ENCODE measurements at regions not wholly inside any gene's neighbourhood (a gene's known extent, or its start where the extent isn't known, plus 50 kb on each side); places are given as distances from the start of the nearest gene placed in this dataset.
"Not testable (repeated sequence)": the region's sequence is repeated elsewhere in the genome, so short reads cannot be mapped to it uniquely, and the experiment has no call there.

DNA sequence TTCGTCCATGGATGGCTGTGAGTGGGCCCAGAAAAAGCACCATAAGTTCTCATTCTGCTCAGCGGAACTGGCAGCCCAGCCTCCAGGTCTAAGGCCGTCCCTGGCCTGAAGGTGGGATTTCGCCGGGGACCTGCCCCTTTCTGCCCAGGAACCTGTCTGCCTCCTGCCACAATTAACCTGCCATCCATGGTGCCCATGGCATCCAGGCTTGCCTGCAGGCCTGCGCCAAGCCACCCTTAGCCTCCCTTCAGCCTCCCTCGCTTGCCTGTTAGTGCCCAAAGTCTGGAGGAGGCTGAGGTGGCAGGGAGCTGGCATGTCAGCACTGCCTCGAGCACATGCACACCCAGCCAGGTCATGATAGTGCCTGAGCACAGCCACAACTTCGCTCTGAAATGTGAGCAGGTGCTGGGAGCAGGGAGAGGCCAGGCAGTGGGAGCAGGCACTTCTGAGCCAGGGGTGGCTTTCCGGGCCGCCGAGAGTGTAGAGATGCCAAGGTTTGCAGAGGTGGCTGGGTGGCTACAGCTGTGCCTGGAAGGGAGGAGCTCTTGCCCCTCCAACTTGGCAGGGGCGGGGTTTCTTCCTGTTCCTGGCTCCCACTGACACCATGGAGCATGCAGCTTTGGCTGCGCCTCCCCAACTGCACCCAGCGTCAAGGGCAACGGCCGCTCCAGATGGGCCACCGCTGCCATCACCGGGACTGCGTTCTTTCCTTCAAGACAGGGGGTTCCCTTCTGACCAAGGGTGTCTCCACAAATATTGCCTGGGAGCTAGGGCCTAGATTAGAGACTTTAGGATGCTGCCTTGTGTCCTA lies 648.9 kb upstream of the VRK2 start:
- Histone ChIP-seq H3K9ac (ENCODE audit: low read length) (no peak overlapping the region), H3K27me3 (ENCODE audit: control insufficient read depth, insufficient read depth, low read length) (no peaks in the 10 kb centered on the region), H3K36me3 (ENCODE audit: control insufficient read depth, insufficient read depth, low read length) (no peaks in the 10 kb centered on the region), H3K4me3 (ENCODE audit: low read length) (no peak overlapping the region), H3K4me1 (ENCODE audit: control insufficient read depth, insufficient read depth, low read length) (no peaks in the 10 kb centered on the region), H3K9me3 (ENCODE audit: control insufficient read depth, low read length) (no peaks in the 10 kb centered on the region)

DNA sequence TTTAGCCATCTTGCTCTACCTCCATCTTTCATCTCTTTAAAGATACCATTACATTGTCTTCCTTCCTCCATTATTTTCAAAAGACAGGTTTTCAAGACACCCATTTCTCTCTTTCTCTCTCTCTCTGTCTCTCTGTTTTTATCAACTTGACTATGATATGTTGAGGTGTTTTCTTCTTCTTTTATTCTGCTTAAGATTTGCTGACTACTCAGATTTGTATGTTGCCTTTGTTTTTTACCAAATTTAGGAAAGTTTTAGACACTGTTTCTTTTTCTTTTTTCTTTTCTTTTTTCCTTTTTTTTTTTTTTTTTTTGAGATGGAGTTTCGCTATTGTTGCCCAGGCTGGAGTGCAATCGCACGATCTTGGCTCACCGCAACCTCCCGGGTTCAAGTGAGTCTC lies 647.5 kb upstream of the VRK2 start:
- no peaks in the 10 kb centered on the region for H3K9me3 ChIP-seq (ENCODE audit: control insufficient read depth, low read length)
- no peaks in the 10 kb centered on the region for H3K27me3 ChIP-seq (ENCODE audit: control insufficient read depth, insufficient read depth, low read length)
- no peak overlapping the region for H3K4me3 ChIP-seq (ENCODE audit: low read length)
- no peak overlapping the region for H3K9ac ChIP-seq (ENCODE audit: low read length)
- H3K4me1 ChIP-seq (ENCODE audit: control insufficient read depth, insufficient read depth, low read length): no peaks in the 10 kb centered on the region
- no peaks in the 10 kb centered on the region for H3K36me3 ChIP-seq (ENCODE audit: control insufficient read depth, insufficient read depth, low read length)

- no peak overlapping the region for H3K4me3 ChIP-seq (ENCODE audit: low read length)
- no peak overlapping the region for H3K9ac ChIP-seq (ENCODE audit: low read length)
- no peaks in the 10 kb centered on the region for H3K4me1 ChIP-seq (ENCODE audit: control insufficient read depth, insufficient read depth, low read length)
- H3K9me3 ChIP-seq (ENCODE audit: control insufficient read depth, low read length): no peaks in the 10 kb centered on the region
- no peaks in the 10 kb centered on the region for H3K36me3 ChIP-seq (ENCODE audit: control insufficient read depth, insufficient read depth, low read length)
- no peaks in the 10 kb centered on the region for H3K27me3 ChIP-seq (ENCODE audit: control insufficient read depth, insufficient read depth, low read length)
Measured at GRCh38 chr2:57402096-57402495, 644.5 kb upstream of the VRK2 start.

GRCh38 chr2:57402755-57403154 lies 643.9 kb upstream of the VRK2 start:
- Histone ChIP-seq H3K9ac (ENCODE audit: low read length) (no peak overlapping the region), H3K4me1 (ENCODE audit: control insufficient read depth, insufficient read depth, low read length) (no peaks in the 10 kb centered on the region), H3K27me3 (ENCODE audit: control insufficient read depth, insufficient read depth, low read length) (no peaks in the 10 kb centered on the region), H3K9me3 (ENCODE audit: control insufficient read depth, low read length) (no peaks in the 10 kb centered on the region), H3K4me3 (ENCODE audit: low read length) (no peak overlapping the region), H3K36me3 (ENCODE audit: control insufficient read depth, insufficient read depth, low read length) (no peaks in the 10 kb centered on the region)

GRCh38 chr2:57407772-57408201 lies 638.8 kb upstream of the VRK2 start:
- no peaks in the 10 kb centered on the region for H3K4me1 ChIP-seq (ENCODE audit: control insufficient read depth, insufficient read depth, low read length)
- no peaks in the 10 kb centered on the region for H3K36me3 ChIP-seq (ENCODE audit: control insufficient read depth, insufficient read depth, low read length)
- H3K9me3 ChIP-seq (ENCODE audit: control insufficient read depth, low read length): no peaks in the 10 kb centered on the region
- H3K27me3 ChIP-seq (ENCODE audit: control insufficient read depth, insufficient read depth, low read length): no peaks in the 10 kb centered on the region
- H3K4me3 ChIP-seq (ENCODE audit: low read length): no peak overlapping the region
- no peak overlapping the region for H3K9ac ChIP-seq (ENCODE audit: low read length)

DNA sequence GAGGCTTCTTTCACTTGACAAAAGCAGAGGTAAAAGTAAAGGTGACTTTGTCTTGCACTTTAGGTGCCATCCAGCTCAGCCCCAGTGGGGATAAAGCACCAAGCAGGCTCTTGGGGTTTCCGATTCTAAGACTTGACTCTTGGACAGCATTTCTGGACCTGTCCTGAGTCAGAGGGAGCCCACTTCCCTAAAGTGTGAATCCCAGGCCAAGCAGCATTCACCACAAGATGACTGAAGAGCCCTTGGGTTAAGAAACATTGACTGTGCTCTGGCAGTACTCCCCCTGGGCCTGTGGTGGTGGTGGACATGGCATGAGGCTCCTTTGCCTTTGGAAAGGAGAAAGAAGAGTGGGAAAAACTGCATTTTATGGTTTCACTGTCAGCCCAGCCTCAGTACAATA lies 638.0 kb upstream of the VRK2 start:
- H3K36me3 ChIP-seq (ENCODE audit: control insufficient read depth, insufficient read depth, low read length): no peaks in the 10 kb centered on the region
- H3K27me3 ChIP-seq (ENCODE audit: control insufficient read depth, insufficient read depth, low read length): no peaks in the 10 kb centered on the region
- no peaks in the 10 kb centered on the region for H3K9me3 ChIP-seq (ENCODE audit: control insufficient read depth, low read length)
- no peak overlapping the region for H3K9ac ChIP-seq (ENCODE audit: low read length)
- no peaks in the 10 kb centered on the region for H3K4me1 ChIP-seq (ENCODE audit: control insufficient read depth, insufficient read depth, low read length)
- no peak overlapping the region for H3K4me3 ChIP-seq (ENCODE audit: low read length)

DNA sequence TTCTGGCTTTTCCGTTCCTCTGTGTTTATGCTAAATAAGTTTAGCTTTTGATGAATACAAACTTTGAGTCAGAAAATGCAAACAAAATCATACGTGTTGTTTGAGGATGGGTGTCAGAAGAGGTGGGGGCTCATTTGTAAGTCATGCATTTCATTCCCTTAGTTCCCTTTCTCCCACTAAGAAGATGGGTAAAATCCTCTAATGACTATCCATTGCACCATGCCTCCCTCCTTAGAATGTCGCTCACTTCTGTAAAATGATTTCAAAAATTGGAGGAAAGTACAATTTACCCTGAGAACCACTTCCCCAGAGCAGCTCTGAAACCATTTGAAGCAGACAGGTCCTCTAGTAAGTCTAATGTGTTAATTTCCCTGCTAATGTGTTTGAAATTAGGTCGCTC lies 629.6 kb upstream of the VRK2 start:
- H3K9ac ChIP-seq (ENCODE audit: low read length): no peak overlapping the region
- H3K36me3 ChIP-seq (ENCODE audit: control insufficient read depth, insufficient read depth, low read length): no peaks in the 10 kb centered on the region
- no peaks in the 10 kb centered on the region for H3K27me3 ChIP-seq (ENCODE audit: control insufficient read depth, insufficient read depth, low read length)
- no peak overlapping the region for H3K4me3 ChIP-seq (ENCODE audit: low read length)
- no peaks in the 10 kb centered on the region for H3K9me3 ChIP-seq (ENCODE audit: control insufficient read depth, low read length)
- no peaks in the 10 kb centered on the region for H3K4me1 ChIP-seq (ENCODE audit: control insufficient read depth, insufficient read depth, low read length)

DNA sequence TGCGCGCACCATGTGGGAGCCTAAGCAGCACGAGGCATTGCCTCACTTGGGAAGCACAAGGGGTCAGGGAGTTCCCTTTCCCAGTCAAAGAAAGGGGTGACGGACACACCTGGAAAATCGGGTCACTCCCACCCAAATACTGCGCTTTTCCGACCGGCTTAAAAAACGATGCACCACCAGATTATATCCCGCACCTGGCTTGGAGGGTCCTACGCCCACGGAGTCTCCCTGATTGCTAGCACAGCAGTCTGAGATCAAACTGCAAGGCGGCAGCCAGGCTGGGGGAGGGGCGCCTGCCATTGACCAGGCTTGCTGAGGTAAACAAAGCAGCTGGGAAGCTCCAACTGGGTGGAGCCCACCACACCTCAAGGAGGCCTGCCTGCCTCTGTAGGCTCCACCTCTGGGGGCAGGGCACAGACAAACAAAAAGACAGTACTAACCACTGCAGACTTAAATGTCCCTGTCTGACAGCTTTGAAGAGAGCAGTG lies 627.7 kb upstream of the VRK2 start:
- not testable (repeated sequence) for H3K4me3 ChIP-seq (ENCODE audit: low read length); H3K9ac ChIP-seq (ENCODE audit: low read length); H3K36me3 ChIP-seq (ENCODE audit: control insufficient read depth, insufficient read depth, low read length); H3K27me3 ChIP-seq (ENCODE audit: control insufficient read depth, insufficient read depth, low read length); H3K9me3 ChIP-seq (ENCODE audit: control insufficient read depth, low read length); H3K4me1 ChIP-seq (ENCODE audit: control insufficient read depth, insufficient read depth, low read length)

DNA sequence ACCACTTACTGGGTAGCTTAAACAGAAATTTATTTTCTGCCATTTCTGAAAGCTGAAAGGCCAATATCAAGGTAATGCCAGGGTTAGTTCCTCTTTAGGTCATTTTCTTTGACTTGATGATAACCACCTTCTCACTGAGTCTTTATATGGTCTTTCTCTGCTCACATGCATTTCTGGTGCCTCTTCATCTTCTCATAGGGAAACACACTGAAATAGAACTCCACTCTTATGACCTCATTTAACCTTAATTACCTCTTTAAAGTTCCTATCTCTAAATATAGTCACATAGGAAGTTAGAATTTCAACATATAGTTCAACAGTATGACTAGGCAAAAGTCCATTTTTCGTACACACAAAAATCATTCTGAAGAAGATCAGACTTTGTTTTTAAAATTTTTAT lies 616.8 kb upstream of the VRK2 start:
- no peak overlapping the region for H3K9ac ChIP-seq (ENCODE audit: low read length)
- H3K36me3 ChIP-seq (ENCODE audit: control insufficient read depth, insufficient read depth, low read length): no peaks in the 10 kb centered on the region
- H3K27me3 ChIP-seq (ENCODE audit: control insufficient read depth, insufficient read depth, low read length): no peaks in the 10 kb centered on the region
- no peaks in the 10 kb centered on the region for H3K4me1 ChIP-seq (ENCODE audit: control insufficient read depth, insufficient read depth, low read length)
- no peak overlapping the region for H3K4me3 ChIP-seq (ENCODE audit: low read length)
- no peaks in the 10 kb centered on the region for H3K9me3 ChIP-seq (ENCODE audit: control insufficient read depth, low read length)

- Histone ChIP-seq H3K4me1 (ENCODE audit: control insufficient read depth, insufficient read depth, low read length) (no peaks in the 10 kb centered on the region), H3K27me3 (ENCODE audit: control insufficient read depth, insufficient read depth, low read length) (no peaks in the 10 kb centered on the region)
Measured at GRCh38 chr2:57432528-57432927, 614.1 kb upstream of the VRK2 start.

DNA sequence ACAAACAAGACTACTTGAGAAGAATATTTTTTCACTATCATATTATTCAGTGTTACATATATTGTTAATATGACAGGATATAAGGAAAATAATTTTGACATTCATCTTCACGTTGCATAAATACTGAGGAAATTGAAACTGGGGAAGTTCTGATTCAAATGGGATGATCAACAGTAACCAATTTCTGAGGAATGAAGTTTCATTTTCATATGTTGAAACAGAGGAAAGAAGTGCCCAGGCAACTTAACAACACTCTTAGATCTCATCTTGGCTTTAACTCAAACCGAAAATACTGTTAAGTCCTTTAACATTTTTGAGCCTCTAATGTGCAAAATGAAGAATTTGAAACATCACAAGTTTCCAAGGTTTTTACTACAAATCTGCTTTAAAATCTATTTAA lies 612.2 kb upstream of the VRK2 start:
- no peak overlapping the region for H3K4me3 ChIP-seq (ENCODE audit: low read length)
- no peaks in the 10 kb centered on the region for H3K27me3 ChIP-seq (ENCODE audit: control insufficient read depth, insufficient read depth, low read length)
- H3K36me3 ChIP-seq (ENCODE audit: control insufficient read depth, insufficient read depth, low read length): no peaks in the 10 kb centered on the region
- H3K4me1 ChIP-seq (ENCODE audit: control insufficient read depth, insufficient read depth, low read length): no peaks in the 10 kb centered on the region
- no peaks in the 10 kb centered on the region for H3K9me3 ChIP-seq (ENCODE audit: control insufficient read depth, low read length)
- H3K9ac ChIP-seq (ENCODE audit: low read length): no peak overlapping the region

More at GRCh38 chr2:57432528-57432927, 614.1 kb upstream of the VRK2 start:
- no peaks in the 10 kb centered on the region for H3K9me3 ChIP-seq (ENCODE audit: control insufficient read depth, low read length)
- H3K36me3 ChIP-seq (ENCODE audit: control insufficient read depth, insufficient read depth, low read length): no peaks in the 10 kb centered on the region
- no peak overlapping the region for H3K4me3 ChIP-seq (ENCODE audit: low read length)
- H3K9ac ChIP-seq (ENCODE audit: low read length): no peak overlapping the region

- H3K9me3 ChIP-seq (ENCODE audit: control insufficient read depth, low read length): no peaks in the 10 kb centered on the region
- H3K27me3 ChIP-seq (ENCODE audit: control insufficient read depth, insufficient read depth, low read length): no peaks in the 10 kb centered on the region
- no peaks in the 10 kb centered on the region for H3K36me3 ChIP-seq (ENCODE audit: control insufficient read depth, insufficient read depth, low read length)
- H3K4me1 ChIP-seq (ENCODE audit: control insufficient read depth, insufficient read depth, low read length): no peaks in the 10 kb centered on the region
- H3K4me3 ChIP-seq (ENCODE audit: low read length): no peak overlapping the region
- no peak overlapping the region for H3K9ac ChIP-seq (ENCODE audit: low read length)
Measured at GRCh38 chr2:57434972-57435371, 611.6 kb upstream of the VRK2 start.

- Histone ChIP-seq H3K27me3 (ENCODE audit: control insufficient read depth, insufficient read depth, low read length) (no peaks in the 10 kb centered on the region), H3K9ac (ENCODE audit: low read length) (no peak overlapping the region), H3K4me1 (ENCODE audit: control insufficient read depth, insufficient read depth, low read length) (no peaks in the 10 kb centered on the region), H3K9me3 (ENCODE audit: control insufficient read depth, low read length) (no peaks in the 10 kb centered on the region), H3K36me3 (ENCODE audit: control insufficient read depth, insufficient read depth, low read length) (no peaks in the 10 kb centered on the region), H3K4me3 (ENCODE audit: low read length) (no peak overlapping the region)
Measured at GRCh38 chr2:57437077-57437476, 609.5 kb upstream of the VRK2 start.

All from mucosa of stomach (tissue), 1 donor.